ENCODE measurements at regions not wholly inside any gene's neighbourhood (a gene's known extent, or its start where the extent isn't known, plus 50 kb on each side); places are given as distances from the start of the nearest gene placed in this dataset.

GRCh38 chr2:120803764-120804335, 68.2 kb downstream of the GLI2 start:
- no peak for DNase-seq (ENCODE audit: low spot score)
- Mint-ChIP-seq H3K27ac (ENCODE audit: unreplicated experiment) (no peak overlapping the region), H3K27me3 (ENCODE audit: low read depth) (no peaks in the 10 kb centered on the region), H3K9me3 (ENCODE audit: low read depth) (no peaks in the 10 kb centered on the region), H3K36me3 (ENCODE audit: low read depth) (peaks cover 9% of the 10 kb centered on the region), H3K4me1 (ENCODE audit: low read depth) (peaks cover 37% of the 10 kb centered on the region), H3K4me3 (ENCODE audit: unreplicated experiment) (no peak overlapping the region)
- TF ChIP-seq, protein P1, sequence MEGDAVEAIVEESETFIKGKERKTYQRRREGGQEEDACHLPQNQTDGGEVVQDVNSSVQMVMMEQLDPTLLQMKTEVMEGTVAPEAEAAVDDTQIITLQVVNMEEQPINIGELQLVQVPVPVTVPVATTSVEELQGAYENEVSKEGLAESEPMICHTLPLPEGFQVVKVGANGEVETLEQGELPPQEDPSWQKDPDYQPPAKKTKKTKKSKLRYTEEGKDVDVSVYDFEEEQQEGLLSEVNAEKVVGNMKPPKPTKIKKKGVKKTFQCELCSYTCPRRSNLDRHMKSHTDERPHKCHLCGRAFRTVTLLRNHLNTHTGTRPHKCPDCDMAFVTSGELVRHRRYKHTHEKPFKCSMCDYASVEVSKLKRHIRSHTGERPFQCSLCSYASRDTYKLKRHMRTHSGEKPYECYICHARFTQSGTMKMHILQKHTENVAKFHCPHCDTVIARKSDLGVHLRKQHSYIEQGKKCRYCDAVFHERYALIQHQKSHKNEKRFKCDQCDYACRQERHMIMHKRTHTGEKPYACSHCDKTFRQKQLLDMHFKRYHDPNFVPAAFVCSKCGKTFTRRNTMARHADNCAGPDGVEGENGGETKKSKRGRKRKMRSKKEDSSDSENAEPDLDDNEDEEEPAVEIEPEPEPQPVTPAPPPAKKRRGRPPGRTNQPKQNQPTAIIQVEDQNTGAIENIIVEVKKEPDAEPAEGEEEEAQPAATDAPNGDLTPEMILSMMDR (IDR thresholded peaks at IDR 0.05): no peak

- no peaks in the 10 kb centered on the region for H3K9me3 Mint-ChIP-seq (ENCODE audit: low read depth)
- TF ChIP-seq, protein P1 (IDR thresholded peaks at IDR 0.05): no peak
- no peaks in the 10 kb centered on the region for H3K27me3 Mint-ChIP-seq (ENCODE audit: low read depth)
- DNase-seq (ENCODE audit: low spot score): no peak
- no peak overlapping the region for H3K4me3 Mint-ChIP-seq (ENCODE audit: unreplicated experiment)
- H3K4me1 Mint-ChIP-seq (ENCODE audit: low read depth): peaks cover 43% of the 10 kb centered on the region
- no peak overlapping the region for H3K27ac Mint-ChIP-seq (ENCODE audit: unreplicated experiment)
- peaks cover 14% of the 10 kb centered on the region for H3K36me3 Mint-ChIP-seq (ENCODE audit: low read depth)
These were observed 68.8 kb downstream of the GLI2 start for GRCh38 chr2:120804459-120804858.

DNA sequence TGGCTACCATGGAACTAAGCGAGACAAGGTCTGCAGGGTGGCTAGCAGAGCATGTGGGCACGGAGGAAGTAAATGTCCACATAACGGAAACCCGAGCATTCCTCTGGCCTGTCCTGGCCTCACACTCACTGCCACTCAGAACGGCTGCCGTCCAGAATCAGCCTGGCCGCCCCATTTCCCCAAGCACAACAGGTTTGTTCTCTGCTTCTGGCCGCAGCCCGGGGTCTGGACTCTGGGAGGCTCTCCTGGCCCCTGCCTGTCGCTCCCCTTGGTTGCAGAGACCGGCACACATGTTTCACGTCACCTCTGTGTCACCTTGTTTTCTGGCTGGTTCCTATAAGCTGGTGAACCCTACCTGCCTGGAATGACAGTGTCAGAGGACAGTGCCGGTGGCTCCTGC, 69.3 kb downstream of the GLI2 start:
- Mint-ChIP-seq H3K27me3 (ENCODE audit: low read depth) (no peaks in the 10 kb centered on the region), H3K4me3 (ENCODE audit: unreplicated experiment) (no peak overlapping the region), H3K9me3 (ENCODE audit: low read depth) (no peaks in the 10 kb centered on the region), H3K27ac (ENCODE audit: unreplicated experiment) (no peak overlapping the region), H3K4me1 (ENCODE audit: low read depth) (peaks cover 44% of the 10 kb centered on the region), H3K36me3 (ENCODE audit: low read depth) (peaks cover 9% of the 10 kb centered on the region)
- no peak for DNase-seq (ENCODE audit: low spot score)
- TF ChIP-seq, protein P1 (IDR thresholded peaks at IDR 0.05): no peak

GRCh38 chr2:120805602-120806001, 69.9 kb downstream of the GLI2 start:
- H3K4me1 Mint-ChIP-seq (ENCODE audit: low read depth): peaks cover 44% of the 10 kb centered on the region
- TF ChIP-seq, protein P1 (IDR thresholded peaks at IDR 0.05): no peak
- H3K4me3 Mint-ChIP-seq (ENCODE audit: unreplicated experiment): no peak overlapping the region
- H3K27me3 Mint-ChIP-seq (ENCODE audit: low read depth): no peaks in the 10 kb centered on the region
- no peaks in the 10 kb centered on the region for H3K9me3 Mint-ChIP-seq (ENCODE audit: low read depth)
- no peak for DNase-seq (ENCODE audit: low spot score)
- H3K36me3 Mint-ChIP-seq (ENCODE audit: low read depth): peaks cover 9% of the 10 kb centered on the region
- H3K27ac Mint-ChIP-seq (ENCODE audit: unreplicated experiment): no peak overlapping the region

DNA sequence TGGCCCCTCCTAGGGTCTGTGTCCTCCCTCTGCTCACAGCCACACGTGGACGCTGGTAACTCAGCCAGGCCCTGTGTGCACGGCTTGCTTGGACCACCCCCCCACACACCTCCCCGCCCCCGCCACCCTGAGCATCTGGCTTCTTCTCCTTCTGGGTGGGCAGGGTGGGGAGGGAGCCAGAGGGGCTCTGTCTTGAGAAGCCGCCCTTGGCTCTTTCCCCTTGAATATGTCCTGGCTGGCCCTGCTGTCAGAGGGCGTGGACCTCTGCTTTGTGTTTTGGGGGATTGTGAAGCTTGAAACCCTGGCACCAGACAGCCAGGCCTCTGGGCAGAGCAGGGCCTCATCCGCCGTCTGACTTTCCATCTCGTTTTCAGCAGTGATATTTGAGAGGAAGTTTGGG, 72.1 kb downstream of the GLI2 start:
- DNase-seq (ENCODE audit: low spot score): no peak
- no peak overlapping the region for H3K27ac Mint-ChIP-seq (ENCODE audit: unreplicated experiment)
- H3K36me3 Mint-ChIP-seq (ENCODE audit: low read depth): peaks cover 16% of the 10 kb centered on the region
- H3K4me3 Mint-ChIP-seq (ENCODE audit: unreplicated experiment): no peak overlapping the region
- TF ChIP-seq, protein P1 (IDR thresholded peaks at IDR 0.05): no peak
- H3K4me1 Mint-ChIP-seq (ENCODE audit: low read depth): peaks cover 33% of the 10 kb centered on the region
- H3K27me3 Mint-ChIP-seq (ENCODE audit: low read depth): no peaks in the 10 kb centered on the region
- no peaks in the 10 kb centered on the region for H3K9me3 Mint-ChIP-seq (ENCODE audit: low read depth)
